ENCODE measurements at regions not wholly inside any gene's neighbourhood (a gene's known extent, or its start where the extent isn't known, plus 50 kb on each side); places are given as distances from the start of the nearest gene placed in this dataset.

DNA sequence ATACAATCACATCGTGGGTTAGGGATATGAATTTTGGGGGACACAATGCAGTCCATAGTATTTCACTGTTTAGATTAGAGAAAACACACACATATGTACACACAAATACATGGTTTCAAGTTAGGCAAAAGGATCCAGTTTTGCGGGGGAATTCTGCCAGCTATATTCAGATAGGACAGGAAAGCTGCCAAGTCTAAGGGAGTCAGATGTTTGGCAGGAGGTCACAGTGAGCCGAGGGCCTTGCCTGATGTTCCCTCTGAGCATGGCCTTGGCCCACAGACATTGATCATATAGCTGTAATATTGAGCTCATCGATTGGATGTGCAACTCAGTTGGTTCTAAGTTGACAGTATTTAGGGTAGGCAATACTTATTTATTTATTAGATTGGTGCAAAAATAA, 122.8 kb downstream of the ADRA2A start:
- H3K27me3 ChIP-seq (ENCODE audit: control insufficient read depth in 1 of 2, insufficient read depth in 2 of 2, low read length in 2 of 2), result no peaks in the 10 kb centered on the region
- no peak overlapping the region for H3K9ac ChIP-seq (ENCODE audit: low read depth in 1 of 2, low read length in 2 of 2)
- H3K4me3 ChIP-seq (ENCODE audit: low read depth in 1 of 2, low read length in 2 of 2), result no peak overlapping the region
- no peak overlapping the region for H3K27ac ChIP-seq (ENCODE audit: low read depth, low read length)
- no peaks in the 10 kb centered on the region for H3K9me3 ChIP-seq (ENCODE audit: control insufficient read depth in 1 of 2, low read length in 2 of 2)
- peaks cover 0 to 5% of the 10 kb centered on the region in 2 donors for H3K4me1 ChIP-seq (ENCODE audit: control insufficient read depth in 1 of 2, insufficient read depth in 2 of 2, low read length in 2 of 2)
- no peaks in the 10 kb centered on the region for H3K36me3 ChIP-seq (ENCODE audit: control insufficient read depth in 1 of 2, insufficient read depth in 2 of 2, low read length in 2 of 2)

DNA sequence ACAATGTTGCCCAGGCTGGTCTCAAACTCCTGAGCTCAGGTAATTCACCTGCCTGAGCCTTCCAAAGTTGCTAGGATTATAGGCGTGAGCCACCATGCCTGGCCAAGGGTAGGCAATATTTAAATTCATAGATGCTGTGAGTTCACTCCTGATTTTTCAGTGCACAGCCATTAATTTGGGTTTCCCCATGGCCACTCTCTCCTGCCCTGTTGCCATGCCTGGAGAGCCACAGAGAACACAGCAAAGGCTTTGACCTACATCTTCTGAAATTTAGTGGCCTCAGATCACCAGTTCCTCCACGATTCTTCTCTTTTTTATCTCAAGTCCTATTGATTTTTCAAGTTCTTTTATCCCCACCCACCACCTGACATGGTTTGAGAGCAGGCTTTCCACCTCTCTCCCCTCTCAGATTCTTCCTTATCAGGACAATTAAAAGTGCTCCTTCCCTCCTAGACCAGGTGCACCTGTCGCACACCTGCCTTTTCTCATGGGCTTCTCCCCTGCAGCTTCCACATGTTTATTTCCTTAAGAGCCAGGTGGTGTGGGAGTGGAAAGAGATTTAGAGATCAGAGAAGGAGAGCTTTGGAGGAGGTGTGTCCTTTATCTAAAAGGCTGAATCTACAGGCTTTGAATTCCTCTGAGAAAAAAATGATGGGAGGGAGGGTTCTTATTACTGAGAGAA, 123.8 kb downstream of the ADRA2A start:
- no peaks in the 10 kb centered on the region for H3K27me3 ChIP-seq (ENCODE audit: control insufficient read depth in 1 of 2, insufficient read depth in 2 of 2, low read length in 2 of 2)
- H3K4me3 ChIP-seq (ENCODE audit: low read depth in 1 of 2, low read length in 2 of 2), result no peak overlapping the region
- H3K27ac ChIP-seq (ENCODE audit: low read depth, low read length), result no peak overlapping the region
- no peak overlapping the region for H3K9ac ChIP-seq (ENCODE audit: low read depth in 1 of 2, low read length in 2 of 2)
- no peaks in the 10 kb centered on the region for H3K36me3 ChIP-seq (ENCODE audit: control insufficient read depth in 1 of 2, insufficient read depth in 2 of 2, low read length in 2 of 2)
- peaks cover 0 to 5% of the 10 kb centered on the region in 2 donors for H3K4me1 ChIP-seq (ENCODE audit: control insufficient read depth in 1 of 2, insufficient read depth in 2 of 2, low read length in 2 of 2)
- H3K9me3 ChIP-seq (ENCODE audit: control insufficient read depth in 1 of 2, low read length in 2 of 2), result no peaks in the 10 kb centered on the region

DNA sequence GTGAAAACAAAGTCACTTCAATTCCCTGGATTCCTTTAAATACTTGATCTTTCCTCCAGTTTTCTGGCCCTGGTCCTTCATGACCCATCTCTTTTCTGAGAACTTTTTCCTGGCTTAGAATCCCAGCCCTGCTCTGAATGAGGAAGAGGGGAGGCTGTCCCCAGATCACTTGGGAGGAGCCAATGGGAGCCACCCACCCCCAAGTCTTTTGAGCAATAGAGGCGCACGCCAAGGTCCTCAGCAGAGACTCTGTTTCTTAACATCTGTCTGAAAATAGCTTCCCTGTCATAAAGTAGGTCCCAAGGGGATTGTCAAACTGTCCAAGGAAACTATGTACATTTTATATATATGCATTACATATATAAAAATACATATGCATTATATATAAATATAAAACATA, 126.8 kb downstream of the ADRA2A start:
- H3K9me3 ChIP-seq (ENCODE audit: control insufficient read depth in 1 of 2, low read length in 2 of 2), result no peaks in the 10 kb centered on the region
- H3K27ac ChIP-seq (ENCODE audit: low read depth, low read length), result no peak overlapping the region
- no peak overlapping the region for H3K4me3 ChIP-seq (ENCODE audit: low read depth in 1 of 2, low read length in 2 of 2)
- no peaks in the 10 kb centered on the region for H3K36me3 ChIP-seq (ENCODE audit: control insufficient read depth in 1 of 2, insufficient read depth in 2 of 2, low read length in 2 of 2)
- H3K4me1 ChIP-seq (ENCODE audit: control insufficient read depth in 1 of 2, insufficient read depth in 2 of 2, low read length in 2 of 2), result peaks cover 10 to 13% of the 10 kb centered on the region in 2 donors
- H3K9ac ChIP-seq (ENCODE audit: low read depth in 1 of 2, low read length in 2 of 2), result no peak overlapping the region
- H3K27me3 ChIP-seq (ENCODE audit: control insufficient read depth in 1 of 2, insufficient read depth in 2 of 2, low read length in 2 of 2), result no peaks in the 10 kb centered on the region

DNA sequence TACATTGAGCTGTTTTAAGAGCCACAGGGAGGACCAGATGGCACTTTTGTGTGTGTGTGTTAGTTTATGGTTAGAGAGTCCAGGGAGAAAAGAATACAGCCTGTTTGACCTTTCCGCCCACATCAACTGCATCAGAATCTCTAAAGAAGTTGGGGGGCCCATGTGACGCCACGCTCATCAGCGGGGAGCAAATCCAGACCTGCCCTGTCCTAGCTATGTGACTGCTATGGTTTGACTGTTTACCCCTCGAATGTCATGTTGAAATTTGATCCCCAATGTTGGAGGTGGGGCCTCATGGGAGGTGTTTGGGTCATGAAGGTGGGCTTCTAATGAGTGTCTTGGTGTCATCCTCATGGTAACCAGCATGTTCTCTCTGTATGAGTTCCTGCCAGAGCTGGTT, 128.0 kb downstream of the ADRA2A start:
- Histone ChIP-seq H3K4me1 (ENCODE audit: control insufficient read depth in 1 of 2, insufficient read depth in 2 of 2, low read length in 2 of 2) (peaks cover 10 to 13% of the 10 kb centered on the region in 2 donors), H3K9ac (ENCODE audit: low read depth in 1 of 2, low read length in 2 of 2) (no peak overlapping the region), H3K27ac (ENCODE audit: low read depth, low read length) (no peak overlapping the region), H3K36me3 (ENCODE audit: control insufficient read depth in 1 of 2, insufficient read depth in 2 of 2, low read length in 2 of 2) (no peaks in the 10 kb centered on the region), H3K27me3 (ENCODE audit: control insufficient read depth in 1 of 2, insufficient read depth in 2 of 2, low read length in 2 of 2) (no peaks in the 10 kb centered on the region), H3K4me3 (ENCODE audit: low read depth in 1 of 2, low read length in 2 of 2) (no peak overlapping the region), H3K9me3 (ENCODE audit: control insufficient read depth in 1 of 2, low read length in 2 of 2) (no peaks in the 10 kb centered on the region)

DNA sequence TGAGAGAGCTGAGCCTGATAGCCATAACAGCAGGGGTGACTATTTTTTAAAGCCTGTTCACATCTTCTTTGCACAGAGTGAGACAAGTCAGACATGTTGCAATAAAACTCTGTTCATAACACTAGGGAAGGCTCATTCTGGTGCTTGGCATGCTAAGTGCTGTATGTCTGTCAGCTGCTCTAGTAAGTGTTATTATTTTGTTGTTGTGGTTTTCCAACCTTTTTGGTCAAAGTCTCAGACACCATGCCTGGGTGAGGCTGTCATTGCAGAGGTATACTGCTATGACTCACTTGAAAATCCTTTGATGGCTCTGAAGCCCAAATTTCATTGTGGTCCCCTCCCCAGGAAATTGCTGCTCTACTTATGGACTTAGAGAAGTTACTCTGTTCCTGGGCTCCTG, 129.7 kb downstream of the ADRA2A start:
- Histone ChIP-seq H3K27me3 (ENCODE audit: control insufficient read depth in 1 of 2, insufficient read depth in 2 of 2, low read length in 2 of 2) (no peaks in the 10 kb centered on the region), H3K9me3 (ENCODE audit: control insufficient read depth in 1 of 2, low read length in 2 of 2) (no peaks in the 10 kb centered on the region)

DNA sequence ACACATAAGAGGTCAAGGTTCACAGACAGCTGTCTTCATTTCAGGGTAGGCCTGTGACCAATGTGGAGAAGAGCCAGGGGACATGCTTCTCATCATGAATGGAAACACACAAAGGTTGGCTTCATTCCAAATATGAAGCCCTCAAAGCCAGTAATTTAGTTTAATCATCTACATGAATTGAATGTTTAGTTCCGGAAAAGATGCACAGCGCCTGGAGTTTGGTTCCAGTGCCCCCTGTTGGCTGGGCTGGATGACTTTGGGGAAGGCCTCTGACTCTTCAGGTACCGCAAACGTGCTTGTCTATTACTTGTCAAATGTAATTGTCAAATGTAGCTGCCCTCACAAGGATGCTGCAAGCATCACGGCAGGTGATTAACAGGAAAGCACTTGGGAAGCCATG, 130.7 kb downstream of the ADRA2A start:
- no peak overlapping the region for H3K9ac ChIP-seq (ENCODE audit: low read depth in 1 of 2, low read length in 2 of 2)
- no peak overlapping the region for H3K27ac ChIP-seq (ENCODE audit: low read depth, low read length)
- H3K4me3 ChIP-seq (ENCODE audit: low read depth in 1 of 2, low read length in 2 of 2), result no peak overlapping the region
- no peaks in the 10 kb centered on the region for H3K27me3 ChIP-seq (ENCODE audit: control insufficient read depth in 1 of 2, insufficient read depth in 2 of 2, low read length in 2 of 2)
- H3K9me3 ChIP-seq (ENCODE audit: control insufficient read depth in 1 of 2, low read length in 2 of 2), result no peaks in the 10 kb centered on the region
- no peaks in the 10 kb centered on the region for H3K36me3 ChIP-seq (ENCODE audit: control insufficient read depth in 1 of 2, insufficient read depth in 2 of 2, low read length in 2 of 2)
- H3K4me1 ChIP-seq (ENCODE audit: control insufficient read depth in 1 of 2, insufficient read depth in 2 of 2, low read length in 2 of 2), result peaks cover 8 to 10% of the 10 kb centered on the region in 2 donors

More for the DNA sequence above, 129.7 kb downstream of the ADRA2A start:
- Histone ChIP-seq H3K36me3 (ENCODE audit: control insufficient read depth in 1 of 2, insufficient read depth in 2 of 2, low read length in 2 of 2) (no peaks in the 10 kb centered on the region), H3K4me3 (ENCODE audit: low read depth in 1 of 2, low read length in 2 of 2) (no peak overlapping the region), H3K27ac (ENCODE audit: low read depth, low read length) (no peak overlapping the region), H3K4me1 (ENCODE audit: control insufficient read depth in 1 of 2, insufficient read depth in 2 of 2, low read length in 2 of 2) (peaks cover 8 to 10% of the 10 kb centered on the region in 2 donors), H3K9ac (ENCODE audit: low read depth in 1 of 2, low read length in 2 of 2) (no peak overlapping the region)

DNA sequence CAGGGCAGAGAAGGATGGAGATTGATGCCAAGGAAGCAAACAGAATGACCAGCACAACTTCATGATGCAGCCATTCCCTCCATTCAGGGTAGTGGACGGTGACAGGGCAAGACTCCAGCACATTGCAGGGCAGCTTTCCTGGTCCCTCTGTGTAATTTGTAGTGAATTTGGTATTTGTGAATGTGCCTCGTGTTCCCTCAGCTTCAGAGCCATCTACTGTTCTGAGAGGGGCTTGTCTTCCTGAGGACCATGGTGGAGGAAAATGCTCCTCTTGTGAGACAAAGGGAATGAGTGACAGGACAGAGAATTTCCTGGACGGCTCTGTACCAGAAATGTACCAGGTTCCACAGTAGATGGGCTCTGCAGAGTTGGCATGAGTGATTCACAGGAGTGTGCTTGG, 132.1 kb downstream of the ADRA2A start:
- Histone ChIP-seq H3K9me3 (ENCODE audit: control insufficient read depth in 1 of 2, low read length in 2 of 2) (no peaks in the 10 kb centered on the region), H3K9ac (ENCODE audit: low read depth in 1 of 2, low read length in 2 of 2) (no peak overlapping the region), H3K4me1 (ENCODE audit: control insufficient read depth in 1 of 2, insufficient read depth in 2 of 2, low read length in 2 of 2) (peaks cover 8 to 10% of the 10 kb centered on the region in 2 donors), H3K27ac (ENCODE audit: low read depth, low read length) (no peak overlapping the region), H3K27me3 (ENCODE audit: control insufficient read depth in 1 of 2, insufficient read depth in 2 of 2, low read length in 2 of 2) (no peaks in the 10 kb centered on the region), H3K4me3 (ENCODE audit: low read depth in 1 of 2, low read length in 2 of 2) (no peak overlapping the region), H3K36me3 (ENCODE audit: control insufficient read depth in 1 of 2, insufficient read depth in 2 of 2, low read length in 2 of 2) (no peaks in the 10 kb centered on the region)

DNA sequence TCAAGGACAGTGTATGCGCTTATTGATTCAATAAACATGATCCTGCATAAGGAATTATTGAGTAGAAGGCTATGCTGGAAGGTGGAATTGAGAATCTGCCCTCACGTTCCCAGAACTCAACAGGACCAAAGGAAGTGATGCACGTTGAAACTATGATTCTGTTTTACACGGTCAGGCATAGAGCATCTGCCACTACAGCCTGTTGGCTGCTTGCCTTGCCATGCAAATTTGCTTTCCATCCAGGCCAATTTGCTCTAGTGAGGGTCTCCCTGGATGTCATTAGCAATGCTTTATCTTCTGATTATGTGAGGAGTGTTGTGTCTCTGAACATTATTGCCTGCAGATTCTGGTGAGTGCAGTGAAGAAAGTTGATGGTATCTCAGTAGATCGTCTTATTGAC, 132.9 kb downstream of the ADRA2A start:
- H3K9me3 ChIP-seq (ENCODE audit: control insufficient read depth in 1 of 2, low read length in 2 of 2), result no peaks in the 10 kb centered on the region
- peaks cover 8 to 10% of the 10 kb centered on the region in 2 donors for H3K4me1 ChIP-seq (ENCODE audit: control insufficient read depth in 1 of 2, insufficient read depth in 2 of 2, low read length in 2 of 2)
- no peaks in the 10 kb centered on the region for H3K27me3 ChIP-seq (ENCODE audit: control insufficient read depth in 1 of 2, insufficient read depth in 2 of 2, low read length in 2 of 2)
- no peaks in the 10 kb centered on the region for H3K36me3 ChIP-seq (ENCODE audit: control insufficient read depth in 1 of 2, insufficient read depth in 2 of 2, low read length in 2 of 2)
- H3K4me3 ChIP-seq (ENCODE audit: low read depth in 1 of 2, low read length in 2 of 2), result no peak overlapping the region
- no peak overlapping the region for H3K9ac ChIP-seq (ENCODE audit: low read depth in 1 of 2, low read length in 2 of 2)
- no peak overlapping the region for H3K27ac ChIP-seq (ENCODE audit: low read depth, low read length)

DNA sequence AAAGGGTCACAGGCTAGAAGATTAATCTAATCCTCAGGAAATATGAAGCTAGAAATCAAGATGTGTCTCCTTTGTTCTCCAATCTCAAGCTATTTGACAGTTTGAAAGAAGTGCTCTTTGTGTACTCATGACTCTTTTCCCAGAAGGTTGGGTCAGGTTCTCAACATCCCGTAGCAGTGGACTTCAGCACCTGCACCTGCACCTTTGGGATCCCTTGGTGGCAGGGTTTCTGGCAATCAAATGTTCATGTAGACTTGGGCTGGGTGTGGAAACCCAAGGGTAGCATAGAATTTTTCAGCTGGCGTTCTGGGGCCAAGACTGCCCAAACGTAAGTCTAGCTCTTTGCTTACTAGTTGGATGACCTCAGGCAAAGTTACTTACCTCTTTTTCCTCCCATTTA, 134.4 kb downstream of the ADRA2A start:
- H3K27me3 ChIP-seq (ENCODE audit: control insufficient read depth in 1 of 2, insufficient read depth in 2 of 2, low read length in 2 of 2), result no peaks in the 10 kb centered on the region
- no peak overlapping the region for H3K27ac ChIP-seq (ENCODE audit: low read depth, low read length)
- no peak overlapping the region for H3K9ac ChIP-seq (ENCODE audit: low read depth in 1 of 2, low read length in 2 of 2)
- H3K36me3 ChIP-seq (ENCODE audit: control insufficient read depth in 1 of 2, insufficient read depth in 2 of 2, low read length in 2 of 2), result no peaks in the 10 kb centered on the region
- peaks cover 8 to 10% of the 10 kb centered on the region in 2 donors for H3K4me1 ChIP-seq (ENCODE audit: control insufficient read depth in 1 of 2, insufficient read depth in 2 of 2, low read length in 2 of 2)
- H3K9me3 ChIP-seq (ENCODE audit: control insufficient read depth in 1 of 2, low read length in 2 of 2), result no peaks in the 10 kb centered on the region
- H3K4me3 ChIP-seq (ENCODE audit: low read depth in 1 of 2, low read length in 2 of 2), result no peak overlapping the region

DNA sequence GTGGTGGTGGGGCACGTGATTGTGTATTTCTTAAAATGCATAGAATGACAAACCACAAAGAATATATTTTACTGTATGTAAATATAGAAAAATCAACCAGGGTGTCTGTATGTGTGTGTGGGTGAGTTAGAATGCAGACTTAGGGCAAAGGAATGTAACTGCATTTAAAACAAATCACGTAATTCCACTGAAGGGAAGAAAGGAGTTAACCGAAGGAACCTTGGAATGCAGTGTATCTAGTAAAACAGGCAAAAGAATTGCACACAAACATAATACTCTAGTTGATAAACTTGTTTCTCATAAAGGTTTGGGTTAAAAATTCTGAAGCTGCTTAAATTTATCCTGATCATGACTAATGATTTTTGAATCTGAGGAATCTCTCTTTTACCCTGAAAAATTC, 134.9 kb downstream of the ADRA2A start:
- H3K27me3 ChIP-seq (ENCODE audit: control insufficient read depth in 1 of 2, insufficient read depth in 2 of 2, low read length in 2 of 2), result no peaks in the 10 kb centered on the region
- no peaks in the 10 kb centered on the region for H3K36me3 ChIP-seq (ENCODE audit: control insufficient read depth in 1 of 2, insufficient read depth in 2 of 2, low read length in 2 of 2)
- H3K27ac ChIP-seq (ENCODE audit: low read depth, low read length), result no peak overlapping the region
- H3K9me3 ChIP-seq (ENCODE audit: control insufficient read depth in 1 of 2, low read length in 2 of 2), result no peaks in the 10 kb centered on the region
- H3K4me3 ChIP-seq (ENCODE audit: low read depth in 1 of 2, low read length in 2 of 2), result no peak overlapping the region
- H3K9ac ChIP-seq (ENCODE audit: low read depth in 1 of 2, low read length in 2 of 2), result no peak overlapping the region
- peaks cover 7% of the 10 kb centered on the region in 2 donors for H3K4me1 ChIP-seq (ENCODE audit: control insufficient read depth in 1 of 2, insufficient read depth in 2 of 2, low read length in 2 of 2)

Measured in duodenal mucosa (tissue), 2 donors.